ENCODE measurements at regions not wholly inside any gene's neighbourhood (a gene's known extent, or its start where the extent isn't known, plus 50 kb on each side); places are given as distances from the start of the nearest gene placed in this dataset.

GRCh38 chr1:191890433-191891088 lies 267.7 kb upstream of the RGS18 start:
- no peak for DNase-seq (ENCODE audit: low read depth)

DNA sequence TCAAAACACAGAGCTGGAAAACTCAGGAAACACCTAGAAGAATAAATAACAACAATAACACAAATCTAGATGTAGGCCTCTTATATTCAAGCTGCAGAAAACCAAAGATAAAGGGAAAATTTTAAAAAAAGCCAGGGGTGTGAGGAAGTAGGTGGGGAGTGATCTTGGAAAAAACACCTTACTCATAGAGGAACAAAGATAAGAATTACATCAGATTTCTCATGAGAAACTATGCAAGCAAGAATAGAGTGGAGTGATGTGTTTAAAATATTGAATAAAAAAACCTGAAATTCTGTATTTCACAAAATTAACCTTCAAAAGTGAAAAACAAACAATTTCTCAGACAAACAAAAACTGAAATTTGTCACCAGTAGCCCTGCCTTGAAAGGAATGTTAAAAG lies 265.5 kb upstream of the RGS18 start:
- DNase-seq (ENCODE audit: low read depth) = no peak

DNA sequence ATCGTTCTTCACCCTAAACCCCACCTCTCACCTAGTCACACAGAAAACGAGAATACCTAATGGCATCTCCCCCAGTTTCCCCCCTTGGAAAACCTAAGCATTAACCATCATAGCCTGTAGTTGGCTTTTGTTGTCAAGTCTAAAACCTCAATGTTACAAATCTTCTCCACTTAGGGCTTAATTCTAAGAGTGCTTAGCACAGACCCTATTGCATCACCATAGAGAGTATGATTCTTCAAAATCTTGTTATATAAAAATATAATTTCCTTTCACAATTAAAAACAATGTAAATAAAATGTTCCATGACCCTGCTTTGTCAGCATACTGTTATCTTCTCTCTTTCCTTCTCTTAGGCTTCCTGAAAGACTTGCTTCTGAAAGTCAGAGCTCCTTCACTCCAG lies 263.2 kb upstream of the RGS18 start:
- DNase-seq (ENCODE audit: low read depth) = no peak

GRCh38 chr1:191895462-191896058 lies 262.7 kb upstream of the RGS18 start:
- no peak for DNase-seq (ENCODE audit: low read depth)

DNA sequence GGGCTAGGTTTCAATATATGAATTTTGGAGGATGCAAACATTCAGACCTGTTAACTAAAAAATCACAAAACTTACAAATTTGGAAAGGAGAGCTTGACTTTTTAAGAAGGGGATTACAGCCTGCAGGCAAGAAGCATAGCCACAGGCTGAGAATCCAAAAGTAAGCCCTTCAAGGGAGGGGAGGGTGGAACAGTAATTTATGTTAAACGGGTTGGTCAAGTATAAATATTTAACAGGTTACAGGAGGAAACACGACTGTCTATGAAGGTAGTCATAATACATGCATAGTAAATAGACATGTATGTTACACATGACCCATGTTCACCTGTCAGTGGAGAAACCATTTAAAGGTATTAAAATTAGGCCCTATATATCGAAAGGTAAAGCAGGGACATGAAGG lies 261.1 kb upstream of the RGS18 start:
- no peak for DNase-seq (ENCODE audit: low read depth)

DNA sequence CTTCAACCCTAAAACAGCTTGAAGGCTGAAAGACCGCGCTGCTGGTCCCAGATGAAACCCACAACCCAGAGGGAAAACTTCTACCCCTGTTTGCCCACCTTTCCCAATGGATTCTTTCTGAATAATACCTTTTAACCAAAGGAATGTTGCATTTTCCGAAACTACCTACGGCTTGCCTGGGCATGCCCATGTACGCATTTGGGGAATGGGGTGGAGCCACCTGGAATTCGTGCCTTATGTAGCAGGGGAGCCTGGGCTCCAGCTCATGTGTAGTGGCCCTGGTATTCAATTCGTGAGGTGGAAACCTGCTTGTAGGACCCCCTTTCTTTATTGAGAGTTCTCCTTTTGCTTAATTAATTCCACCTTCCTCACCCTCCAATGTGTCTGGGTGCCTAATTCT lies 256.6 kb upstream of the RGS18 start:
- DNase-seq (ENCODE audit: low read depth) = no peak

- DNase-seq (ENCODE audit: low read depth) = no peak
Observed at GRCh38 chr1:191904991-191905390, 253.3 kb upstream of the RGS18 start.

GRCh38 chr1:191905781-191906180 lies 252.5 kb upstream of the RGS18 start:
- no peak for DNase-seq (ENCODE audit: low read depth)

DNA sequence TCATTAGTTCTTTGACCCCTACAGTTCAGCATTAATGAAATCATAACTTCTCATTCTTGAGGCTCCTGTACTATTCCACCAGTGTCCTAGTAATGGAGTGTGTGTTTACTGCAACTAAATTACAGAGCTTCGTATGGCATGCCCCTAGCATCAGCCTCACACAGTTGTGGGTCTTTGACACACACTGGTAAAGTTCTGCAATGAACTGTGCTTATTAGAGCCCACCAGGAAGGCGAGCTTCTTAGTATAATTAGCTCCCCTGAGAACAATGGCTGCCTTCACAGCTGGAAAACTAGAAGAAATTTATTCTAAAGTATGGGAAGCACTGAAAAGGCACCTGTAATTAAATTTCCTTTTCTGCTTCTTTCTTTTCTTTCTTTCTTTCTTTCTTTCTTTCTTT lies 251.1 kb upstream of the RGS18 start:
- DNase-seq (ENCODE audit: low read depth) = no peak

GRCh38 chr1:191910245-191910644 lies 248.0 kb upstream of the RGS18 start:
- no peak for DNase-seq (ENCODE audit: low read depth)

- DNase-seq (ENCODE audit: low read depth) = no peak
Observed at GRCh38 chr1:191912517-191912916, 245.7 kb upstream of the RGS18 start.

DNA sequence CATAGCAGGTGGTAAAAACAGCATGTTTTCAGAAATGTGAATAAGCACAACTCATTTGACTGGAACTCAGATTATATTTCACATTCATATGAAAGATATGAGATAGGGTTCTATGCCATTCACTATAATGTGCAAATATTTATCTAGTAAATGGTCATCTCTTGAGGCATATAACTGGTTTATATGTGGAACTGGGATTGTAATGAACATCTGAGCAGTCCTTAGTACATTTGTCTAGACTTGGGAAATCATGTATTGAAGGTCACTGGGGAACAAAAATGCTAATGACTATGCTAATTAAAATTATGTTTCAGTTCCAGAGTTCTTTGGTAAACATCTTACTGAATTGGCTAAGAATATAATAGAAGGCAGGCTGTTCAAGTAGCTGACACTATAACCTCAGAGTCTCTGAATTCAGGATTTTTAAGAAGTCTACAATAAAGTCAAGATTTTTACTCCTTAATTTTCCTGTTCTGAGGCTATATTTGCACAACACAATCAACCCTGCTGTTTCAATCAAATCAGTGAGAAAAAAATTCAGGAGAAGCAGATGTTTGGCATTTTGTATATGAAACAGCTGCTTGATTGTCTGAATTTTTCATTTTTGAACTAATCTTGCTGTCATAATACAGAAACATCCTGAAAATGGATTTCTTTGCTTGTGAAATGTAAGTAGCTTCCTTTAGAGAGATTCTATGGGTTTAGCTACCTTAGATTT lies 244.8 kb upstream of the RGS18 start:
- no peak for DNase-seq (ENCODE audit: low read depth)

- DNase-seq (ENCODE audit: low read depth) = no peak
Observed at GRCh38 chr1:191929383-191929782, 228.9 kb upstream of the RGS18 start.

GRCh38 chr1:191943684-191944083 lies 214.6 kb upstream of the RGS18 start:
- no peak for DNase-seq (ENCODE audit: low read depth)

DNA sequence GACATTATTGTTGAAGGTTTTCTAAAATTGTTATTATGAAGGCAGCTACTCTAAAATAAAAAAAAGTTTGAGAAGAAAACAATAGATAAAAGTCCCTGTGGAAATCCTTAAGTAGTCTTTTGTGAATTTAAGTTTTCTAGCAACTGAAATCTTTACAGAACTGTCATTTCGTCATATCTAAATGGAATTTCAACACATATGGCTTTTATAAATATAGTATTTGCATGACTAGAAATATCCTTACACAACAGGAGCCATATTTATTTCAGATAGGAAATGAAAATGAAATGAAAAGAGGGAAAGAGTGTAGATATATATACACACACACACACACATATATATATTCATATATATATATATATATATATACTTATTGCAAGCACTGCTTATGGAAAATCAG lies 204.7 kb upstream of the RGS18 start:
- DNase-seq (ENCODE audit: low read depth) = no peak

DNA sequence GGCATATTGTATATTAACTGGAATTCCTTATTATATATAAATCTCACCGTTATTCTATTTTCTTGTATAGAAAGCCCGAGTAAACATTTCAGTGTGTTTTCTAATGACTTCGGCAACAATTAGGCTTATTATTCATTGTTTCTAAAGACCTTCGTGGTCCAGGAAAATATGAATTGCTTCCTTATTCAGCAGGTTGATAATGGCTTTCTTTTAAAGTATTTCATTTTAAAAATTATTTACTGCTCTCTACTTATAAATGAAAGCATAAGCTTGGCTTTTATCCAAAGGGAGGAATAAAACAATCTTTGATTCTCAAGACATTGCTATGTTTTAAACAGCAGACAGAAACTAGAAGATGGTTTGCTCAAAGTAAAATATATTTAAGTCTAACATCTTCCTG lies 198.4 kb upstream of the RGS18 start:
- no peak for DNase-seq (ENCODE audit: low read depth)

- DNase-seq (ENCODE audit: low read depth) = peak; percentile 4
Observed at GRCh38 chr1:191963286-191963685, 195.0 kb upstream of the RGS18 start.

- no peak for DNase-seq (ENCODE audit: low read depth)
Observed at GRCh38 chr1:191963781-191964455, 194.3 kb upstream of the RGS18 start.

DNA sequence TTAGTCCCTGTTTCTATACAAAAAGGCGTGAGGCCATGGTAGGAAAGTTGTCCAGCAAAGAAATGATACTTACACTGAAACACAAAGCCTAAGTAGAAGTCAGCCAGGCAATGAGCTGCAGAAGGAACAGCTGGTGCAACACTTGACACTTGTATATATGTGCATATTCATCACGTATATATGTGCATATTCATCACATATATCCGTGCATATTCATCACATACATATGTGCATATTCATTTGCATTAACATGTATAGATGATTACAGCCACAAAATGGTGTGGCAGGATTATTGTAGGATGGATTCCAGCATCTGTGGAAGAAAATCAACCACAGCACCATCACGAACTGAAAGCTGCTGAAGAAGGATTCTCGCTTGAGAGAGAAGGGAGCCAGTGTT lies 189.0 kb upstream of the RGS18 start:
- DNase-seq (ENCODE audit: low read depth) = no peak

DNA sequence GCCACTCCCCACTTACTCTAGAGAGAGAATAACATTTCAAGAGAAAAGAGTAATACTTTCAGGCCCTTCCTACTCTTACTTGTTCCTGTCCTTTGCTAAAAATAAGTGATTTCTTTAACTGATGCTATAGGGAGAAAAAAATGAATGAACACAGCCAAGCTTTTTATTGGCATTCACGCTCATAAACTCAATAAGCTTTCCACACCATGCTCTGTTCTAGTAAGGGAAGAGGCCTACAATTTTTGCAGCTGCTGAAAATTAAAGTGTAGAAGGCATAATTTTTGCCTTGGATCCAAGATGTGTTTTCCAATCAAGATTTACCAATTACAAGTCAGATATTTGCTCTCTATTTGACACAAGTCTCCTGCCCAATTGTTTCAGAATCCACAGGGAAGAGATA lies 188.1 kb upstream of the RGS18 start:
- no peak for DNase-seq (ENCODE audit: low read depth)

DNA sequence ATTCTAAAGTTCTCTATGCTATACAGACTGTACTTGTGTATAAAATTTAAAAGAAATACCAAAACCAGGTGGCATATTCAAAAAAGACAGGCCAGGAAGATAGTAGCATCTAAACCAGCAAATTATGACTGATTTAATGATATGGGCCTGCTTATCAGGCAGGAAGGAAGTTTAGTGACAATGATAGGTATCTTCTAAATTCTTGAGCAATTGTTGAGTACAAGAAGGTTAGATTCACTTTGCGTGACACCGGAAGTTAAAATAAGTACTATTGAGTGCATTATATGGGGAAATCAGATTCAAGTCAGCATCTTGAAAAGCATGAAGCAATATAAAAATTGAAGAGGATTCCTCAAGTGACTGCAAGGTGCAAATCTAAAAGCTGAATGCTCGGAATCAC lies 186.8 kb upstream of the RGS18 start:
- no peak for DNase-seq (ENCODE audit: low read depth)

DNA sequence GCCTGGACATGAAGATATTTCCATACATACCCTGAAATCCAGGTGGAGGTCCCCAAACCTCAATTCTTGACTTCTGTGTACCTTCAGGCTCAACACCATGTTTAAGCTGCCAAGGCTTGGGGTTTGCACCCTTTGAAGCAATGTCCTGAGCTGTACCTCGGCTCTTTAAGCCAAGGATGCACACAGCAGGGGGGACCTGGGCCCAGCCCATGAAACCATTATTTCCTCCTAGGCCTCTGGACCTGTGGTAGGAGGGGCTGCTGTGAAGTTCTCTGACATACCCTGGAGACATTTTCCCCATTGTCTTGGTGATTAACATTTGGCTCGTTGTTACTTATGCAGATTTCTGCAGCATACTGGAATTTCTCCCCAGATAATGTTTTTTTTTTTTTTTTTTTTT lies 184.3 kb upstream of the RGS18 start:
- no peak for DNase-seq (ENCODE audit: low read depth)

All from Daoy (cell line).